Cardiac fibroblast (primary cell): ENCODE measurements at regions not wholly inside any gene's neighbourhood (a gene's known extent, or its start where the extent isn't known, plus 50 kb on each side); places are given as distances from the start of the nearest gene placed in this dataset.

ENCODE experiments used
- DNase-seq, 2 donors: peaks; one replicate each; pipeline versions ENCODE4 v3.0.0 to v3.0.0-alpha.2; 2010; ENCODE audit warnings: low read depth in 2 of 2
- H3K4me3 ChIP-seq, 2 donors: replicated peaks in 1 of 2; 1 replicate in 1 of 2; 2 replicates in 1 of 2; pipeline ENCODE4 v1.5.1; 2011; ENCODE audit warnings: low read depth in 2 of 2, low read length in 2 of 2, mild to moderate bottlenecking in 2 of 2, moderate library complexity in 1 of 2
- CTCF ChIP-seq: IDR thresholded peaks from one replicate; pipeline ENCODE4 v1.5.1; 2011; ENCODE audit warnings: low read depth, mild to moderate bottlenecking, low read length, inconsistent platforms

GRCh38 chr14:85960756-85961155 lies 430.8 kb downstream of the FLRT2 start:
- no peak for DNase-seq
- TF ChIP-seq CTCF, result no peak
- no peak overlapping the region for H3K4me3 ChIP-seq

GRCh38 chr14:85959063-85959462 lies 429.1 kb downstream of the FLRT2 start:
- H3K4me3 ChIP-seq, result no peak overlapping the region
- no peak for DNase-seq
- no peak for TF ChIP-seq CTCF

GRCh38 chr14:85958069-85958468 lies 428.1 kb downstream of the FLRT2 start:
- TF ChIP-seq CTCF, result no peak
- no peak overlapping the region for H3K4me3 ChIP-seq
- DNase-seq, result no peak

- DNase-seq, result no peak
- H3K4me3 ChIP-seq, result no peak overlapping the region
- TF ChIP-seq CTCF, result no peak
These were observed 423.3 kb downstream of the FLRT2 start for GRCh38 chr14:85953265-85953664.

- H3K4me3 ChIP-seq, result no peak overlapping the region
- DNase-seq, result no peak
- no peak for TF ChIP-seq CTCF
These were observed 418.2 kb downstream of the FLRT2 start for GRCh38 chr14:85948153-85948552.

- no peak for DNase-seq
- no peak for TF ChIP-seq CTCF
- no peak overlapping the region for H3K4me3 ChIP-seq
These were observed 417.7 kb downstream of the FLRT2 start for GRCh38 chr14:85947461-85948139.

GRCh38 chr14:85943192-85943591 lies 413.2 kb downstream of the FLRT2 start:
- no peak for TF ChIP-seq CTCF
- no peak for DNase-seq
- no peak overlapping the region for H3K4me3 ChIP-seq
